ENCODE measurements at regions not wholly inside any gene's neighbourhood (a gene's known extent, or its start where the extent isn't known, plus 50 kb on each side); places are given as distances from the start of the nearest gene placed in this dataset.

GRCh38 chr10:58140691-58141347 lies 126.9 kb downstream of the IPMK start:
- no peaks in the 10 kb centered on the region for H3K36me3 ChIP-seq (ENCODE audit: insufficient read depth)
- WGBS: 76% methylated on average over 5 of the region's 5 CpGs

GRCh38 chr10:58140054-58140453 lies 127.6 kb downstream of the IPMK start:
- Histone ChIP-seq H3K4me3 (ENCODE audit: low read depth, low read length) (no peak overlapping the region), H3K4me1 (ENCODE audit: insufficient read depth) (no peaks in the 10 kb centered on the region), H3K27ac (ENCODE audit: low read depth) (no peak overlapping the region), H3K36me3 (ENCODE audit: insufficient read depth) (no peaks in the 10 kb centered on the region)
- no peak for DNase-seq (ENCODE audit: extremely low spot score)
- WGBS: 78% methylated on average over 2 of the region's 2 CpGs

More at GRCh38 chr10:58140691-58141347, 126.9 kb downstream of the IPMK start:
- Histone ChIP-seq H3K4me3 (ENCODE audit: low read depth, low read length) (no peak overlapping the region), H3K4me1 (ENCODE audit: insufficient read depth) (no peaks in the 10 kb centered on the region), H3K27ac (ENCODE audit: low read depth) (no peak overlapping the region)
- no peak for DNase-seq (ENCODE audit: extremely low spot score)

- DNase-seq (ENCODE audit: extremely low spot score): no peak
- no peaks in the 10 kb centered on the region for H3K36me3 ChIP-seq (ENCODE audit: insufficient read depth)
- no peaks in the 10 kb centered on the region for H3K4me1 ChIP-seq (ENCODE audit: insufficient read depth)
- no peak overlapping the region for H3K27ac ChIP-seq (ENCODE audit: low read depth)
- 67% methylated on average over 5 of the region's 5 CpGs for WGBS
- no peak overlapping the region for H3K4me3 ChIP-seq (ENCODE audit: low read depth, low read length)
These were observed 129.9 kb downstream of the IPMK start for GRCh38 chr10:58137813-58138212.

- Histone ChIP-seq H3K4me3 (ENCODE audit: low read depth, low read length) (no peak overlapping the region), H3K4me1 (ENCODE audit: insufficient read depth) (no peaks in the 10 kb centered on the region), H3K36me3 (ENCODE audit: insufficient read depth) (no peaks in the 10 kb centered on the region), H3K27ac (ENCODE audit: low read depth) (no peak overlapping the region)
- DNase-seq (ENCODE audit: extremely low spot score): no peak
- WGBS: 85% methylated on average over 9 of the region's 9 CpGs
These were observed 152.3 kb downstream of the IPMK start for GRCh38 chr10:58115218-58116050.

GRCh38 chr10:58109731-58110130 lies 158.0 kb downstream of the IPMK start:
- Histone ChIP-seq H3K27ac (ENCODE audit: low read depth) (no peak overlapping the region), H3K4me3 (ENCODE audit: low read depth, low read length) (no peak overlapping the region), H3K4me1 (ENCODE audit: insufficient read depth) (no peaks in the 10 kb centered on the region), H3K36me3 (ENCODE audit: insufficient read depth) (no peaks in the 10 kb centered on the region)
- DNase-seq (ENCODE audit: extremely low spot score): no peak
- 36% methylated on average over 3 of the region's 3 CpGs for WGBS

GRCh38 chr10:58107506-58107905 lies 160.2 kb downstream of the IPMK start:
- no peak overlapping the region for H3K4me3 ChIP-seq (ENCODE audit: low read depth, low read length)
- DNase-seq (ENCODE audit: extremely low spot score): no peak
- 95% methylated on average over 2 of the region's 2 CpGs for WGBS
- no peak overlapping the region for H3K27ac ChIP-seq (ENCODE audit: low read depth)
- H3K4me1 ChIP-seq (ENCODE audit: insufficient read depth): no peaks in the 10 kb centered on the region
- no peaks in the 10 kb centered on the region for H3K36me3 ChIP-seq (ENCODE audit: insufficient read depth)

GRCh38 chr10:58106211-58107035 lies 161.3 kb downstream of the IPMK start:
- Histone ChIP-seq H3K4me3 (ENCODE audit: low read depth, low read length) (no peak overlapping the region), H3K4me1 (ENCODE audit: insufficient read depth) (no peaks in the 10 kb centered on the region), H3K27ac (ENCODE audit: low read depth) (no peak overlapping the region), H3K36me3 (ENCODE audit: insufficient read depth) (no peaks in the 10 kb centered on the region)
- 96% methylated on average over 40 of the region's 40 CpGs for WGBS
- DNase-seq (ENCODE audit: extremely low spot score): no peak

GRCh38 chr10:58104351-58104751 lies 163.3 kb downstream of the IPMK start:
- Histone ChIP-seq H3K4me3 (ENCODE audit: low read depth, low read length) (no peak overlapping the region), H3K27ac (ENCODE audit: low read depth) (no peak overlapping the region), H3K36me3 (ENCODE audit: insufficient read depth) (no peaks in the 10 kb centered on the region), H3K4me1 (ENCODE audit: insufficient read depth) (no peaks in the 10 kb centered on the region)
- no peak for DNase-seq (ENCODE audit: extremely low spot score)

- DNase-seq (ENCODE audit: extremely low spot score): no peak
- no peaks in the 10 kb centered on the region for H3K36me3 ChIP-seq (ENCODE audit: insufficient read depth)
- no peak overlapping the region for H3K27ac ChIP-seq (ENCODE audit: low read depth)
- H3K4me3 ChIP-seq (ENCODE audit: low read depth, low read length): no peak overlapping the region
- no peaks in the 10 kb centered on the region for H3K4me1 ChIP-seq (ENCODE audit: insufficient read depth)
- 43% methylated on average over 7 of the region's 7 CpGs for WGBS
These were observed 164.8 kb downstream of the IPMK start for GRCh38 chr10:58102897-58103296.

- WGBS: 61% methylated on average over 1 of the region's 1 CpG
- no peak for DNase-seq (ENCODE audit: extremely low spot score)
- H3K36me3 ChIP-seq (ENCODE audit: insufficient read depth): no peaks in the 10 kb centered on the region
- H3K4me3 ChIP-seq (ENCODE audit: low read depth, low read length): no peak overlapping the region
- H3K4me1 ChIP-seq (ENCODE audit: insufficient read depth): no peaks in the 10 kb centered on the region
- H3K27ac ChIP-seq (ENCODE audit: low read depth): no peak overlapping the region
These were observed 166.0 kb downstream of the IPMK start for GRCh38 chr10:58101682-58102081.

GRCh38 chr10:58094985-58095718 lies 172.5 kb downstream of the IPMK start:
- Histone ChIP-seq H3K27ac (ENCODE audit: low read depth) (no peak overlapping the region), H3K4me1 (ENCODE audit: insufficient read depth) (no peaks in the 10 kb centered on the region), H3K4me3 (ENCODE audit: low read depth, low read length) (no peak overlapping the region), H3K36me3 (ENCODE audit: insufficient read depth) (no peaks in the 10 kb centered on the region)
- no peak for DNase-seq (ENCODE audit: extremely low spot score)
- 62% methylated on average over 8 of the region's 8 CpGs for WGBS

- H3K4me3 ChIP-seq (ENCODE audit: low read depth, low read length): no peak overlapping the region
- DNase-seq (ENCODE audit: extremely low spot score): no peak
- WGBS: 73% methylated on average over 3 of the region's 3 CpGs
- H3K36me3 ChIP-seq (ENCODE audit: insufficient read depth): no peaks in the 10 kb centered on the region
- no peak overlapping the region for H3K27ac ChIP-seq (ENCODE audit: low read depth)
- no peaks in the 10 kb centered on the region for H3K4me1 ChIP-seq (ENCODE audit: insufficient read depth)
These were observed 175.8 kb downstream of the IPMK start for GRCh38 chr10:58091886-58092285.

- Histone ChIP-seq H3K27ac (ENCODE audit: low read depth) (no peak overlapping the region), H3K4me1 (ENCODE audit: insufficient read depth) (no peaks in the 10 kb centered on the region), H3K36me3 (ENCODE audit: insufficient read depth) (no peaks in the 10 kb centered on the region), H3K4me3 (ENCODE audit: low read depth, low read length) (no peak overlapping the region)
- WGBS: 58% methylated on average over 2 of the region's 2 CpGs
- no peak for DNase-seq (ENCODE audit: extremely low spot score)
These were observed 178.0 kb downstream of the IPMK start for GRCh38 chr10:58089739-58090138.
